Coronary artery (tissue), 2 donors: ENCODE measurements at regions not wholly inside any gene's neighbourhood (a gene's known extent, or its start where the extent isn't known, plus 50 kb on each side); places are given as distances from the start of the nearest gene placed in this dataset.

Experiments
- DNase-seq: peaks from one replicate; pipeline ENCODE4 v3.0.0-alpha.2; 2017; ENCODE audit warnings: low spot score
- H3K27ac ChIP-seq, 2 donors: fragments of 200-600 bp; sonication (generic); one replicate each; pipeline ENCODE4 v1.5.1; 2016 to 2019
- H3K4me3 ChIP-seq: fragments of 200-600 bp; sonication (generic); 2 replicates; pipeline ENCODE4 v1.5.1; 2016; ENCODE audit warnings: mild to moderate bottlenecking, moderate library complexity
- CTCF ChIP-seq: fragments of 200-600 bp; sonication (generic); IDR thresholded peaks from one replicate; pipeline ENCODE4 v1.5.1; 2019; ENCODE audit warnings: antibody characterized with exemption

DNA sequence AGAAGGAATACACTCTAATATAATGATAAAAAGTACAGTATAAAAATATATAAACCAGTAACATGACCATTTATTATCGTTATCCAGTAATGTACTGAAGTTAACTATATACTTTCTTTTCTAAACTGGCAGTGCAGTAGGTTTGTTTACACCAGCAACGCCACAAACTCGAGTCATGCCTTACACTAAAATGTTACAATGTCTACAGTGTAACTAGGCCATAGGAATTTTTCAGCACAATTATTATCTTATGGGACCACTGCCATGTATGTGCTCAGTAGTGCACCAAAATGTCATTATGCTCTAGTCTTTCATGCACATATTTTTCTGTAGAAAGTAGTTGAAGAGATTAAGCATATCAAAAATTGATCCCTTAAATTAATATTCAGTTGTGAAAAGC, 609.8 kb upstream of the BCHE start:
- Histone ChIP-seq H3K4me3 (no peak overlapping the region), H3K27ac (no peak overlapping the region)
- DNase-seq: no peak
- no peak for TF ChIP-seq CTCF

- DNase-seq: no peak
- TF ChIP-seq CTCF: no peak
- H3K4me3 ChIP-seq: no peak overlapping the region
- H3K27ac ChIP-seq: no peak overlapping the region
Observed at GRCh38 chr3:166446291-166446690, 609.1 kb upstream of the BCHE start.

DNA sequence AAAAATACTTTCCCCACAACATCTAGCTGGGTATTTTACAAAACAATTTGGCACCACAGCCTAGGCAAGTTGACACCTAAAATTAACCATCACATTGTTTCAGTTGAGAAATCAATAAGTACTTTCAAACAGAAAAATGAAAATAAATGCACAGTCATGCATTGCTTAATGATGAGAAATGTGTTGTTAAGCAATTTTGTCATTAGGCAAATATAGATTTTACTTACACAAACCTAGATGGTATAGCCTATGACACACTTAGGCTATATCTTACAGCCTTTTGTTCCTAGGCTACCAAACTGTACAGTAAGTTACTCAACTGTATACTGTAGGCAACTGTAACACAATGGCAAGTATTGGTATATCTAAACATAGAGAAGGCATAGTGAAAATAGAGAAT, 608.6 kb upstream of the BCHE start:
- Histone ChIP-seq H3K27ac (no peak overlapping the region), H3K4me3 (no peak overlapping the region)
- no peak for TF ChIP-seq CTCF
- no peak for DNase-seq

GRCh38 chr3:166444756-166445155, 607.5 kb upstream of the BCHE start:
- TF ChIP-seq CTCF: no peak
- no peak for DNase-seq
- Histone ChIP-seq H3K27ac (no peak overlapping the region), H3K4me3 (no peak overlapping the region)

DNA sequence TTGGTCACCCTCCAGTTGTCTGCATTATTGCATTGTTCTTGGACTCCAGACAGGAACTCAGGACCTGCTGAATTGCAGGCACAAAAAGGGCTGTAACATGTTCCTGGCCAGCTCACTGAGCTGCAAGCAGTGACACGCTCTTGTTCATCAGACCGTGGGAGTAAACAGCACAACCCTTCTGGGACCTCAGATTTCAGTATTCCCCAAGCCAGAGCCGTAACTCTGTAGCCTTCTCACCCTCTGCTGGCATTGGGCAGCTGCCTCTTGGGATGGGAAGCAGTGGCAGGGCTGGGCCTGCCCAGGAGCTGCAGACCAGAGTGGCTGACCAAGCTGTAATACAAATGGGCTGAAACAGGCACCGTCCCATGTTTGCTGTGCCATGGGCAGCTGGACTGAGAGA, 607.1 kb upstream of the BCHE start:
- Histone ChIP-seq H3K4me3 (no peak overlapping the region), H3K27ac (no peak overlapping the region)
- TF ChIP-seq CTCF: no peak
- no peak for DNase-seq

GRCh38 chr3:166435469-166436057, 598.3 kb upstream of the BCHE start:
- DNase-seq: no peak
- H3K27ac ChIP-seq: no peak overlapping the region
- no peak for TF ChIP-seq CTCF
- H3K4me3 ChIP-seq: no peak overlapping the region

- no peak for TF ChIP-seq CTCF
- DNase-seq: no peak
- H3K27ac ChIP-seq: no peak overlapping the region
- no peak overlapping the region for H3K4me3 ChIP-seq
Observed at GRCh38 chr3:166433060-166433459, 595.8 kb upstream of the BCHE start.
